SK-N-SH (cell line): ENCODE measurements at regions not wholly inside any gene's neighbourhood (a gene's known extent, or its start where the extent isn't known, plus 50 kb on each side); places are given as distances from the start of the nearest gene placed in this dataset.

Experiments used
- CHD2 ChIP-seq: fragments of 150-350 bp; IDR thresholded peaks from 2 replicates; pipeline ENCODE4 v1.6.1; 2018; ENCODE audit warnings: low read length; ENCODE audit not compliant: partially characterized antibody
- POLR2AphosphoS5 ChIP-seq: IDR thresholded peaks from 2 replicates; pipeline ENCODE4 v1.6.1; 2012; ENCODE audit warnings: low read depth, low read length

DNA sequence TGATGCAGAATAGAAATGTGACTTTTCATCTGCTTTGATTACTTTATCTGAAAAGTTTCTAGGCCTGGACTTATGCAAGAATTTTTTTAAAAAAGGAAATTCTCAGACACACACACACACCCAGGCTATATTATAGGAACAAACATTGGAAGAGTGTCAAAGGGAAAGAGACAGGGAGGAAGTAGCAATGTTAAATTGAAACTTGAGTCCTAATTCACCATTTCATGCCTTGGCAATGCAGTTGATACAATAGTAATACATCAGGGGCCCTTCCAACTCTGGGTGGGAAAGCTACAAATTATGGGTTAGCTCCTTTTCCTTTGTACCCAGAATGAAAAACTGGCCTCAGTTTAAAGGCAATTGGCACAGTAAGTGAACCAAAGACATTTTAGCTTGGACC lies 258.0 kb upstream of the LYZL1 start:
- no peak for TF ChIP-seq POLR2AphosphoS5
- TF ChIP-seq CHD2: no peak
